GM12878 (cell line): ENCODE measurements at regions not wholly inside any gene's neighbourhood (a gene's known extent, or its start where the extent isn't known, plus 50 kb on each side); places are given as distances from the start of the nearest gene placed in this dataset.

Experiments used
- ATAC-seq: fragments of 200-7000 bp; cut with Tn5 transposase; 3 replicates; pipeline ENCODE4 v1.9.1; 2020; ENCODE audit warnings: mild to moderate bottlenecking, moderate library complexity
- BruUV-seq: library from RNA; stranded (reverse); fragments of 400-500 nt; replicated peaks from 2 replicates; lab custom pipeline; 2021; lab: Mats Ljungman, UMichigan
- CTCF ChIA-PET: fragments of 300-600 bp; sonication (Branson Sonifier 250); formaldehyde crosslinking; extraction: SDS; loops from one replicate; lab custom pipeline; 2021; ENCODE audit warnings: inconsistent platforms; lab: Yijun Ruan, JAX
- POLR2A ChIA-PET: fragments of 350-600 bp; formaldehyde crosslinking; extraction: SDS; loops from one replicate; lab custom pipeline; 2021; ENCODE audit warnings: inconsistent platforms; lab: Charles Lee
- RAD21 ChIA-PET: fragments of 300-600 bp; sonication (Branson Sonifier 250); formaldehyde crosslinking; loops from one replicate; lab custom pipeline; 2023; ENCODE audit warnings: antibody characterized with exemption; ENCODE audit not compliant: unreplicated experiment; lab: Charles Lee
- SMC1A ChIA-PET: fragments of 300-600 bp; sonication (Branson Sonifier 250); formaldehyde crosslinking; loops from one replicate; lab custom pipeline; 2023; ENCODE audit not compliant: unreplicated experiment, uncharacterized antibody; lab: Charles Lee
- DNase-seq: peaks from one replicate; pipeline ENCODE4 v3.0.0-alpha.2; 2011; ENCODE audit warnings: low read depth, low spot score
- FAIRE-seq: peaks from 3 replicates; lab custom pipeline; 2011; peaks lifted over from hg19 to GRCh38; lab: Jason Lieb, UNC
- H2AFZ ChIP-seq: 2 replicates; pipeline ENCODE4 v1.6.0; 2011; ENCODE audit warnings: low read depth, low read length, control low read depth; ENCODE audit not compliant: control insufficient read depth
- H3K27ac ChIP-seq: 2 replicates; pipeline ENCODE4 v1.5.1; 2011; ENCODE audit warnings: control low read depth; ENCODE audit not compliant: control insufficient read depth, insufficient read depth
- H3K27me3 ChIP-seq, 2 experiments: replicated peaks in 1 of 2; 2 replicates each; pipeline versions ENCODE4 v1.6.0 to v1.6.1; 2011; ENCODE audit warnings: low read length in 1 of 2; ENCODE audit not compliant: control insufficient read depth in 2 of 2, insufficient read depth in 2 of 2
- H3K36me3 ChIP-seq, 2 experiments: 2 replicates each; pipeline ENCODE4 v1.5.1; 2011; ENCODE audit warnings: low read length in 1 of 2; ENCODE audit not compliant: control insufficient read depth in 2 of 2, insufficient read depth in 2 of 2
- H3K4me1 ChIP-seq: 2 replicates; pipeline ENCODE4 v1.6.1; 2011; ENCODE audit warnings: mild to moderate bottlenecking, low read length, moderate library complexity, mixed read lengths; ENCODE audit not compliant: control insufficient read depth, insufficient read depth
- H3K4me2 ChIP-seq: 2 replicates; pipeline ENCODE4 v1.6.0; 2011; ENCODE audit warnings: control low read depth; ENCODE audit not compliant: control insufficient read depth, insufficient read depth
- H3K4me3 ChIP-seq: fragments of 200-600 bp; sonication (generic); 2 replicates; pipeline ENCODE4 v1.5.1; 2016
- H3K79me2 ChIP-seq: 2 replicates; pipeline ENCODE4 v1.6.0; 2011; ENCODE audit warnings: low read length; ENCODE audit not compliant: control insufficient read depth, insufficient read depth
- H3K9ac ChIP-seq: 2 replicates; pipeline ENCODE4 v1.8.0; 2011; ENCODE audit warnings: low read length, control low read depth, mixed read lengths; ENCODE audit not compliant: control insufficient read depth, insufficient read depth
- H3K9me3 ChIP-seq: replicated peaks from 3 replicates; pipeline ENCODE4 v1.5.1; 2011; ENCODE audit warnings: mild to moderate bottlenecking, low read length; ENCODE audit not compliant: control insufficient read depth, insufficient read depth
- H4K20me1 ChIP-seq: 2 replicates; pipeline ENCODE4 v1.6.0; 2011; ENCODE audit not compliant: control insufficient read depth, insufficient read depth
- BHLHE40 ChIP-seq, 2 experiments: fragments of 450-650 bp in 1 of 2; IDR thresholded peaks; 2 replicates each; pipeline ENCODE4 v1.6.1; 2011 to 2017; ENCODE audit warnings: low read depth in 2 of 2, borderline replicate concordance in 1 of 2, improper control_type of control experiment in 1 of 2, low read length in 1 of 2, mild to moderate bottlenecking in 1 of 2
- BRCA1 ChIP-seq: IDR thresholded peaks from 2 replicates; pipeline ENCODE4 v1.6.1; 2011; ENCODE audit warnings: low read depth, low read length, improper control_type of control experiment
- GABPA ChIP-seq: IDR thresholded peaks from 2 replicates; pipeline ENCODE4 v1.6.1; 2014; ENCODE audit warnings: antibody characterized with exemption, low read depth, mild to moderate bottlenecking, inconsistent platforms
- MYC ChIP-seq: IDR thresholded peaks from 2 replicates; pipeline ENCODE4 v1.6.1; 2011; ENCODE audit warnings: mild to moderate bottlenecking, low read length, moderate library complexity, inconsistent platforms; ENCODE audit not compliant: insufficient read depth, insufficient replicate concordance, insufficient read length, severe bottlenecking
- PKNOX1 ChIP-seq: fragments of 450-650 bp; IDR thresholded peaks from 2 replicates; pipeline ENCODE4 v1.6.1; 2016; ENCODE audit warnings: mild to moderate bottlenecking
- SMC3 ChIP-seq: IDR thresholded peaks from 2 replicates; pipeline ENCODE4 v1.6.1; 2011; ENCODE audit warnings: low read length, improper control_type of control experiment, borderline replicate concordance
- TARDBP ChIP-seq: IDR thresholded peaks from 2 replicates; pipeline ENCODE4 v1.6.1; 2016; ENCODE audit warnings: borderline replicate concordance
- TCF7 ChIP-seq: IDR thresholded peaks from 2 replicates; pipeline ENCODE4 v1.6.1; 2014; ENCODE audit warnings: antibody characterized with exemption, borderline replicate concordance
- WGBS: methylation state at CpG from one replicate; pipeline ENCODE4 v1.1.6; 2016; ENCODE audit warnings: low lambda C conversion rate; ENCODE audit not compliant: insufficient replicate concordance, insufficient coverage; ENCODE audit errors: missing lambda C conversion rate; 5-methylcytosine and 5-hydroxymethylcytosine counted together
- in situ Hi-C: fragments of 300-500 bp; cut with MboI; formaldehyde crosslinking; loops from 9 replicates; pipeline ENCODE4 v1.14.3; 2018; ENCODE audit warnings: mixed read lengths
- intact Hi-C: fragments of 100-400 bp; cut with micrococcal nuclease; formaldehyde crosslinking; loops from one replicate; pipeline ENCODE4 v1.14.2; 2022; ENCODE audit not compliant: unreplicated experiment

- no peak for DNase-seq
- TF ChIP-seq BHLHE40 (IDR thresholded peaks at IDR 0.05; ENCODE audit: borderline replicate concordance in 1 of 2, low read depth in 2 of 2, low read length in 1 of 2) (no peak), MYC (no peak), SMC3 (no peak), PKNOX1 (no peak), TCF7 (no peak), GABPA (no peak), BRCA1 (no peak), TARDBP (no peak)
- SMC1A ChIA-PET: interaction anchor here (1.0 kb wide), 1 partner anchor 12 kb away, joined by 3 read pairs; no protein-coding TSS in a partner anchor
- WGBS: 28% methylated on average over 11 of the region's 12 CpGs
- H3K9ac ChIP-seq: no peak overlapping the region
- no peak overlapping the region for H3K4me3 ChIP-seq
- H4K20me1 ChIP-seq: no peaks in the 10 kb centered on the region
- in situ Hi-C loops: no loop called here
- no peaks in the 10 kb centered on the region for H3K27me3 ChIP-seq
- BruUV-seq: no TSS peak
- CTCF ChIA-PET: no interaction called here
- H3K27ac ChIP-seq: no peak overlapping the region
- no peak overlapping the region for H3K4me2 ChIP-seq
- FAIRE-seq: no peak
- no peaks in the 10 kb centered on the region for H3K4me1 ChIP-seq
- RAD21 ChIA-PET: no interaction called here
- intact Hi-C loops: no loop called here
- H3K9me3 ChIP-seq: no peaks in the 10 kb centered on the region
- no peaks in the 10 kb centered on the region for H3K79me2 ChIP-seq
- no peak overlapping the region for H2AFZ ChIP-seq
- ATAC-seq: no peak
- POLR2A ChIA-PET: no interaction called here
- H3K36me3 ChIP-seq: no peaks in the 10 kb centered on the region
Observed at GRCh38 chr14:101066826-101067510, 163.4 kb upstream of the RTL1 start.
